Activated CD4-positive, alpha-beta T cell treated with anti-CD3 and anti-CD28 coated beads, Interleukin-2, Interleukin-6, amounts not matched to agents 100 ng/mL and 50 ng/mL, durations not matched to agents 16 hours and 8 hours (primary cell): ENCODE measurements at regions not wholly inside any gene's neighbourhood (a gene's known extent, or its start where the extent isn't known, plus 50 kb on each side); places are given as distances from the start of the nearest gene placed in this dataset.

Source experiments
- DNase-seq: peaks from one replicate; pipeline ENCODE4 v3.0.0-alpha.2; 2020

DNA sequence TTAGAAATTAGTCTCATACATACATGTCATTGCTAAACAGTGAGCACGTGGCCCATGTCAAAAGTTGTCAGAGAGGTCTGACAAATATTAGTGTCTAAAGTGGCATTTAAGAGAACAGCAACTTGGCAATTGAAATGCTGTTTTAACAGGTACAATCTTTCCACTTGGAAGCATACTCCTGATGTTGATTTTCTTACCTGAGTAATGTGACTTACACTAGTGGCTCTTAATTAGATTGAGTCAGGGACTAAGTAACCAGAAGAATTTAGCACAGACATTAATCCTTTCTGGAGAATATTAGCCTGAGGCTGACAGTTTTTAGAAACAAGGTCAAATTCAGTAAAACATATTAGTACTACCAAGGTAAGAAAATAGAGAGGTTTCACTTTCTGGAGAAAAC is 357.0 kb upstream of the ZNF608 start:
- DNase-seq, result no peak

DNA sequence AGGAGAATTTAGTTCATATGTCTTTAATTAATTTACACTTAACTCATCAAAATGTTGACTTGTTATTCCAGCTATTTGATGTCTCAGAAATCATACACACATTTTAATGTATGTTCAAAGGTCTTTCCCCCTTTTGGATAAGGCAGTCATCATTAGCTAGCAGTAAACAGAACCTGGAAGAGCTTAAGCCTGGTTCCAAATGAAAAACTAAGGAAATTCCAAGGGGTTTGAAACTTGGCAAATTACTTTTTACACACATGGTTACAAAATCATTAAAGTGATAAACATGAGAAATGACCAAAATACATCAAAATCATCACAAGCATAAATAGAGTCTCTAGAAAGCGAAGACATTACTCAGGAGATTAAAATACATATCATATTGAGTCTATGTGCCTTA is 359.8 kb upstream of the ZNF608 start:
- DNase-seq, result no peak

DNA sequence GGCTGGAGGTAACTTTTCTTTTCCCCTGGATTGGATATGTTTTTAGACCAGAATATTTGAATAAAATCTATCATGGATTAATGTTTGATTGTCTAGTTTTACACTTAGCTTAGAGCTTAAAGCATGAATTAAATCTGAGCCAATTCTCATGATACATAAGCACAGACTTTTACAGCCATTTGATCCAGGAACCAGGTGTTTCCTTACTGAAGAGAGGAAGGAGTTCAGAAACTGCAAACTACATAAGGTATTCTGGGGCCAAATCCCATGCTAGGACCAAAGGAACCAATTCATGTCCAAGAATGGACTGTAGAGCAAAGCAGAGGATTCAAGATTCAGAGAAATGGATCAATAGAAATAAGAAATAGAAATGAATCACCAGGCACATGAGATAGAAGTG is 360.4 kb upstream of the ZNF608 start:
- DNase-seq, result no peak

DNA sequence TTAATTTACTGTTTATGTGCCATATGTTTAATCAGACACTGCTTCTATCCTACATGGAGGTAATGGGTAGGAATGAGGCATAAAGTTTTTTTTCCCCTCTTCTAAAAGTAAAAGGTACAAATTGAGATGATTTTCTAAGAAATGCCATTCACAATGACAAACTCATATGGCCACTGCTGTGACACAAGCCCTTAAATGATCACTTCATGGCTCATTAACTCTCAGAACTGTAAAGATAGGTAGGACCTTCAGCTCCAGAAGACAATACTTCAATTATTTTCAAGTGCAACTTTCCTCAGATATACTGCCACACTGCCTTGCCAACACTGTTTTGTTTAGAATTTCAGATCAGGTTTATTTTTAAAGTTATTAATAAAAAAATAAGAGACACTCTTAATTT is 362.9 kb upstream of the ZNF608 start:
- DNase-seq, result no peak

DNA sequence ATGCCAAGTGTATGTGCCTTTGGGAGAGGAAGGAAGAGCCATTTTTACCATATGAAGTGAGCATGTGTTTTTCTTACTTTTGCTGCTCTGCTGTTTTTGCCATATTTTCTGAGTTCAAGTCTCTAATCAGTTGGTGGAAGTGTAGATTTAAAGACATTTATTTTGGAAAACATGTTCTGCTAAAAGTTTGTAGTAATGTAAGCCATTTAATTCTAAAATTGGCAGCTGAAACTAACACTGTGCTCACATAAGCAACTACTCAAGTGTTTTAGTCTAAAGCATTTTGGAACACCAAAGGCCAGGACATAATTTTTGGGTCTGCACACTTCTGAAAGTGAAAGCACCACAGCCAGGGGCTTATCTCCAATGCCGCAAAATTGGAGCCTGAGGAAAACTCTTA is 363.4 kb upstream of the ZNF608 start:
- no peak for DNase-seq

DNA sequence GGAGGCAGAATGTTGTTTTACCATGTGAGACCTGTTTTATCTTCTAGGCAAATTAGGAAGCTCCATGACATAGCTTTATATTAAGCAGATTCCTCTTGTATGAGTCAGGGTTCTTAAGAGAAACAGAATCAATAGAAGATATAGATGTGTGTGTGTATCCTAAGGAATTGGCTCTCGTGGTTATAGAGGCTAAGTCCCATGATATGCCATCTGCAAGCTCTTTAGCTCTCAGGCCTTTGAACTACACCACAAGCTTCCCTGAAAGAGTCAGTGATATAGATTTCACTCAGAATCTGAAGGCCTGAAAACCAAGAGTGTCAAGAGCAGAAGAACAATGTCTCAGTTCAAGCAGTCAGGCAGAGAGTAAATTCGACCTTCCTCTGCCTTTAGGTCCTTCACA is 365.8 kb upstream of the ZNF608 start:
- no peak for DNase-seq

DNA sequence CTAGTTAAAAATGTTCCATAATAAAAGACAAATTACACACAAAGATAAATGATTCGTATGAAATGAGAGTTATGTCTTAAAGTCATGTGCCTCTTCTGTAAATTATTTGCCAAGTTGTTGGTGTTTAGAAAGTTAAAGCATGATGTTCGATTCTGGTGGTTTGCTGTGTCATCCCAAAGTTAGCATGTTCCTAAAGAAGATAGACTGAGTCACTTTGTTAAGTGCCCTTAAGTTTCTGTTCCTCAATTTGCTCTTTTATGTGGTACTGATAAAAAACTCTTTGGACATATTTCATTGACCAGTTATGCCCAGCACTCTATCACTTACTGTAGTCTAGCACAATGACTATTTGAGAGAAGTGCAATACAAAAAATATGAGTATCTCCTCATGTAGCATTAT is 366.9 kb upstream of the ZNF608 start:
- DNase-seq, result no peak

DNA sequence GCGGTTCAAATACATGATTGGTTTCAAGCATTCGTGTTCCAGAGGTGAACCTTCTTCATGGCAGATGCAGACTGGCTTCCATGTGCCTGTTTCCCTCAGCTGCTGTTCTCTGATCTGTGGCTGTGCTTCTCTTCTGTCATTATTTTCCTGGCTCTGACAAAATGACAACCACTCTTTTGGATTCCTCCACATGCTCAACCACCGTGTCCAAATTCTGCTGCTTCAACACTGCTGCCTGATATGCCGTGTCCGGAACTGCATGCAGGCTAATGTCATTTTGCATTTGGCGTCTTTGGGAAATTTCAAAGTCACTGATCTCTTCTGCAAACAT is 368.7 kb upstream of the ZNF608 start:
- DNase-seq, result no peak

DNA sequence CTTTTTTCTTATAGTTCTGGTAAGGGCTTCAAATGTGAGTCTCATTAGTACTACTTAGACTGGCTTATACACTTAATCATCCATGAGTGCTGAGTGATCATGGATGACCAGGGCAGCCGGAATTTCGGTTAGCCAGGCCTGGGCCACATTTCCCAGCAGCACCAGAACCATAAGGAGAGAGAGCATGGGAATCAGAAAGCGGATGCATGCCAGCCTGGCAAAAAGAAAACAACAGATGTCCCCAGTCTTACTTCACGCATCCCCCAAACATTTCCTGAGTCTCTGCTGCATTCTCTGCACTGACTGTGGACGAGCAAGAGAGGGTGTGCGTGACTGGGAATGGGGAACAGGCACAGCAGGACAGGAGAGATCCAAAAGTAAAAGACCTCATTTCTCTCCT is 371.1 kb upstream of the ZNF608 start:
- DNase-seq, result no peak

DNA sequence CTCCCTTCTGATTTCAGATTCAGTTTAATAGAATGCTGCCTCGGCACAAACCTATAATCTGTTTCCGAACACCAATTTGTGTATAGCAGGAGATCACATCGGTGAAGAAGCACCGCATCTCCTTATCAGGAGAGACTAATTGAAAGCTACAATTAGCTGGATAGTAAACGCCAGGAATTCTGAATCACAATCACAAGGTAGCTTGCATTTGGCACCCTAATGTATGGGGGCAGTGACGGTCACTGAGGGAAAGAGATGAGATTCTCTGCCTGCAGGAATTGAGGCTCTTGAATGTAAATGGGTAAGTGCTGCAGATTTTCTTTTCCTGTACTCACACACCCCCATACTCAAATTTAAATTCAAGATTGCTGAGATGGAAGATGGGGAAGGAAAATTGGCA is 373.6 kb upstream of the ZNF608 start:
- no peak for DNase-seq

DNA sequence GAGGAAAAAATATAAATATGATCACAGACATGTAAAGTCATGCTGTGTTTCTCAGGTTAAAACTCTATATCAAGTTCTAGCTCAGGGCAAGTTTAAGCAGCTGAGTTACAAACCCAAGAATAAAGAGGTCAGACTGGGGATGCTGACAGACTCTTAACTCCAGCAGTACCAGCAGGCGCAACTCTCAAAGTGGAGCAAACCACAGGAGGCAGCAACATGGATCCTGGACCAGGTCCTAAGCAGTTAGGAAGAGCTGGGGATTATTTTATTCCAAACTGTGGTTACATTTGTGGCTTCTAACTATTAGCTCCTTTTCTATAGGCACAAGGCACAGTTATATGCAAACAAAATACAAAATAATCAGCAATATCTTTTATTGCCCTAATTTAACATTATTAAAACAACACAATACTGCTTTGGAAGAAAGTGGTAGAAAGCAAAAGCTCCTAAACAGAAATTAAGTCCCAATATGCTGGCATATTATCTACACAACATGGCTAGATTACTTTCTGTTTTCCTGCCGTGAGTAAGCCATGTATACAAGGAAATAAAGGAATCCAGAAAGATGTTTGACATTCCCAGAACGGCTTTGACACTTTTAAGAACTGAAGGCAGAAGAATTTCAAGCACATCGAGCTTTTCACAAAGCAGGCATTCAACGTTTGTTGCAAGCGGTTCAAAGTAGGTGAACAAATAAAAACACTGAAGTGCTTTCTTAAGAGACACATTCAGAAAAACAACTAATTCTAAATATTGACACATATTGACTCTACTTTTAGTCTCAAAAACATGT is 378.8 kb upstream of the ZNF608 start:
- no peak for DNase-seq

DNA sequence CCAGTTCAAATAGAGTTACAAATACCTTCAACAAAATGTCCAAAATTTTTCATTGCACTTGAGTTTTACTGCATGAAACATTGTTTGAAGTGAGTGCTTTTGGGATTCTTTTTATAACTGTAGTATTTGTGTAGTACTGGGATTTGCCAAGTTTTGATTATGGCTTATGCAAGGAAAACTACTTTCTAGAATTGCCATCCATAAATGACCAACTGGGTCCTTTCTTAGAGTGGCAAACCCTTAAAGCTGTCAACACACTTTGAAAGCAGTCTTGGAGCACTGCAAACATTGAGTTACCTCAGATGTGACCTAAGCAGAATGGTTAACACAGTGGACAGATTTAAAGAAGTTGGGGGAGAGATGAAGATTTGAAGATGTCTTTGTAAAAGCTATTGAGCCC is 379.6 kb upstream of the ZNF608 start:
- no peak for DNase-seq

DNA sequence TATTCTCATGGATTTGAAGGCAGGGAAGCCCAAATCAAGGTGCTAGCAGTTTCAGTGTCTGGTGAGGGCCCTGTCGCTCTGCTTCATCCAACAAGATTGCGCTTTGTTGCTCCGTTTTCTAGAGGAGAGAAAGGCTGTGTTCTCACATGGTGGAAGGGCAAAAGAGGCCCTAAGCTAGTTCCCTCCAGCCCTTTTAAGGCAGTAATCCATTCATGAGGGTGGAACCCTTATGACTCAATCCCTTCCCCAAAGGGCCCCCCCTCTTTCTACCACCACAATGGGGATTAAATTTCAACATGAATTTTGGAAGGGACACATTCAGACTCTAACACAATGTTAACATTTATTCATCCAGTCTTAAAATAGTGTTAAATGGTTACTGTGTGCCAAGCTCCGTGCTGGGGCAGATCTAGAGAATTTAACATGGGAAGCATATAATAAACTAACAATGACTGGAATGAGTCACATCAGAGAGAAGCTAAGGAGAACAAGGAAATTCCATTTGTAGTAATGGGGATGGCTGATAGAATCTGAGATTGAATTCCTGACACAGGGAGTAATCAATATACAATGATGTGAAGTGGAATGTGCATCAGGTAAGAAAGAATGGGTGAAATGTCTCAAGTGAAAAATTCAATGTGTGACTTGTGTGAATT is 382.8 kb upstream of the ZNF608 start:
- DNase-seq, result no peak

DNA sequence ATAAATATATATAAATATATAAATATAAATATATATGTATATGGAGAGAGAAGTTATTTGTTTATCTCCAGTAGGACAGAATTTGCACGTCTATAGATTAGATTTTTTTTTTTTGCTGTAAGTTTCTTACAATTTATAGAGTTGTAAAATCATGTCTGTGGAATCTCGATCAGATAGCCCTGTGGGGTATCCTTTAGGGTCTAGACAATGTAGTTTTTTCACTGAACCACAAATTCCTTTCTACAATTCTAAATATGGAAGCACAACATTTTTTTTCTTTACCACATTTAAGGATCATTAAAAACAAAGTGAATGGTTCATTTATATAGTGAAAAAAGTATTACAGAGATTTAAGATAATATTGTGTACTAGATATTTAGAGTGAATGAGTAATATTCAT is 384.2 kb upstream of the ZNF608 start:
- no peak for DNase-seq

DNA sequence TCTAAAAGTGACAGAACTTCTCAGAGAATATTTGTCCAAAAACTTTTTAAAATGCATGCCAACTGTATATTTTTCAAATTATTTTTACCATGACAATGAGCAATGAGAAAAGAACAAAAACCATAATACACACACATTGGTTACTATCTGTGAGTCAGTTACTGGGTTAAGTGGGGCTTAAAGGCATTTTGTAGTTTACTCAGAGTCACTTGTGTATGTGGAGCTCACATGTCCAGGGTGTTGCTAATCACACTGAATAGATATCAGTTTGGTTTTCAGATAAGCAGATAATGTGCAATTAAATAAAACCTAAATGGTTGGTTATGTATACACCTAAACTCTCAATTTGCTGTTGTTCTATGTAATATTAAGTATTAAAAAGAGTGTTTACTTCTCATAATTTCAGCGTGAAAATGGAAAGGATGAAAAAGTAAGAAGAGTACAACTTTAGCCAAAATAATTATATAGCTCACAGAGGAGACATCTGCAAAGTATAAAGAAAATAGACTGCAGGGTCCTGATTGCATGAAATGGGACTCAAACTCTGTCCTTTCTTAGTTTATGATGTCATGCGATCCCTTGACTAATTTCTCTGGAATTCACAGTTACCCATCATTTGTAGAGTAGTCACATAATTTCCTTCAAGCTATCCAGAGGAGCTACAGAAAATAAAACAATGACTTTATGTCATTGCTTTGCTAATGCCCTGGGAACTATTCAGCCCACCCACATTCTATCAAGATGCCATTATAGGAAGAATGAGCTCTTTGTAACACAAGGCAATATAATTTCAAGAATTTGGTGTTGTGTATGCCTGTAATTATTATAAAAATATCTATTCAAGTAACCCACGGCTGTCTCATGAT is 388.0 kb upstream of the ZNF608 start:
- no peak for DNase-seq

DNA sequence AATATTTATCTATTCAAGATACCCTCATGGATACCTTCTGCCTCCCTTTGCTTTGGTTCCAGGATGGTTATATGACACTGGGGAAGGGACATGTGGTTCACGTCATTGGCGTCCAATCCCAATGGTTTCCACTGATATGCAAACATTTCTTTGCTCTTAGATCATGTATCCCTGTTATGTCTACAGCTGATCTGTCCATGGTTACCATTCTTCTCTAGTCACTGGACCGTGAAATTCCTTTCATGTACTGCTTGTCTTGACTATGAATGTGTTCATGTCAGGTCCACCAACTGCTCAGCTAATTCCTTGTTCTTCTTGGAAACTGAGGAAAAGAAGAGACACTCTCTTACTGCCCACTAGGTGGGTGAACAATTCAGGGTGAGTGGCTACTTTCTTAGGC is 391.1 kb upstream of the ZNF608 start:
- no peak for DNase-seq

DNA sequence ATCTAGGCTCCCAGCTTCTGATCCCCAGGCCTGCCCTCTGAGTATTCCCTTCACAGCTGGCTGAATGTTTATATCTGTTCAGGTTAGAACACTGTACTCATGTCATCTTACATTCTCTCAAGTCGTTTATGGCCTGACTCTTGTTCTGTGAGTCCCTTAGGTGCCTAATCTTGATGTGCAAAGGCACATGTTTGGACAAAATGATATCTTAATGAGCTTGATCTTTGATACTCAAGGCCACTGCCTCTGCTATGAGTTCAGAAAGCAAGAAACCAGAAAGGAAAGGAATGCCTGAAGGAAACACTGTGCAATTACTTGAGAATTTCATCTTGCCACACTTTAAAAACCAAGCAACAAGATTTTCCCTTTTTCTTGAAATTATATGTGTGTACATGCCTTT is 391.8 kb upstream of the ZNF608 start:
- DNase-seq, result no peak

DNA sequence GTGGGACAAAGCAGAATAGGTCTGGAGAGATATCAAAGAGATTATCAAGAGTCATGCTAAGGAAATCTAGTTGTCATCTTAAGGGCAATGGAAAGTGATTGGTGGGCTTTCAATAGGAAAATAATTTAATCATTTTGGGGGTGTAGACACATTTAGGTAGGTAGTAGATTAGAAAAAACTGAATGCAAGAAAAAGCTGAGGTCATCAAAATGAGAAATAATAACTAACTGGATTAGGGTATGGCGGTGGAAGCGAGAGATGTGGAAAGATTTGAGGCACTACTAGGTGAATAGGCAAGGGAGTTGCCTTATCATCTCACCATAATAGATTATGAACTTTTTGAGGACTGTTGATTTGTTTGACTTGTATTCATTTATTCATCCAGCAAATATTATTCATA is 393.2 kb upstream of the ZNF608 start:
- DNase-seq, result no peak

DNA sequence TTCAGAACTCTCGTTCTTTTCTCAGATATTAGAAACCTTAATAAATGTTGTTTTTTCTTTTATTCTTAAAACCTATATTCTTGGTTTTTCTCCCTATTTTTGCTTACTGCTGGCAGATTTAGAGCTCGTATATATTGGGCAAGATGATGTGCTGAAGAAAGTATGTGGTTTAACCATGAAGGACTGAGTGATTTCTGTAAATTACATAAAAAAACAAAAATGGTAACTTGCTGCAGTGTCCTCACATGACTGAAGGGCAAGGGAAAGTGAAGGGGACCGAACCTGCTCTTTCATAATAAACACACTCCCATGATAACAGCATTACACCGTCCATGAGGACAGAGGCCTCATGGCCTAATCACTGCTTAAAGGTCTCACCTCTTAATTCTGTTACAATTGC is 393.8 kb upstream of the ZNF608 start:
- no peak for DNase-seq

DNA sequence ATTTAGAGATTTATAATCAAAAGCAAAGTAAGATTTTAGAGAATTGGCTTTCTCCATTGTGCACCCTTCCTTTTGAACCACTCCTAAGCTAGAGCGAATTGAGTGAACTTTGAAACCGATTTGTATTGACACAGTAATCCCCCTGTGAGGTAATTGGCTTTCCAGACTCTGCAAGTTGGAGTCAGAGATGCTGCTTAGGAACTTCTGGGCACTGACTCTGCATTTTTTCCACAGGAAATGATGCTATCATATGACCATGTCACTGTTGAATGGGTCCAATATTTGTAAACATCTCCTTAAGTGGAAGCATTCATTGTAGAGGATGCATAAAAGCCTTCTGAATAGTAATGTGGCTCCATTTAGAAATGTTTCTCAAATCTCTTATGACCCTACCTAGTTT is 394.4 kb upstream of the ZNF608 start:
- no peak for DNase-seq

DNA sequence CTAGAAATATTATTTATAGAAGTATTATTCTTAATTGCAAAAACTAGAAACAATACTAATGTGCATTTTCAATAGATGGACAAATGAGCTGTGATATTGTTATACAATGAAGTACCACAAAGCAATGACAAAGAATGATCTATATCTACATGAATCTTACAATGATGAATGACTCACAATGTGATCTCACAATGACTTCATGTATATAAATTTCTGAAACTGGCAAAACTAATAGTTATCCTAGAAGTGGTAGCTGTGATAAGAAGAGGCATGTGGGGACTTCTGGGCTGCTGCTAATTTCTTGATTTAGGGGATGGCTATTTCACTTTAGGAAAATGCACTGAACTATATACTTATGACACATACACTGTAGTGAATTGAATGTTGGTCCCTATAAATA is 396.0 kb upstream of the ZNF608 start:
- DNase-seq, result no peak

DNA sequence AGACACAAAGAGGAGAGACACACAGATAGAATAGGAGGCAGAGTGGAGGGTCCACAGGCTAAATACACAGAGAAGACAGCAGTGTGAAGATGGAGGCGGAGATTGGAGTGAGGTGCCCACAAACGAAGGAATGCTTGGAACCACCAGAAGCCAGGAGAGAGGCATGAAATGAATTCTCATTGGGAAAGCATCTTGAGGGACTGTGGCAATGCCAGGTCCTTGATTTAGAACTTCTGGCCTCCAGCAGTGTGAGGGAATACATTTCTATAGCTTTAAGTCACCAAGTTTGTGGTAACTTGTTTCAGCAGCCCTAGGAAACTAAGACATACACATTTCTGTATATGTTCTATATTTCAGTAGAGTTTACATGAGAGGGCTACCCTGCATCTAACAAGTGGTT is 396.6 kb upstream of the ZNF608 start:
- no peak for DNase-seq

DNA sequence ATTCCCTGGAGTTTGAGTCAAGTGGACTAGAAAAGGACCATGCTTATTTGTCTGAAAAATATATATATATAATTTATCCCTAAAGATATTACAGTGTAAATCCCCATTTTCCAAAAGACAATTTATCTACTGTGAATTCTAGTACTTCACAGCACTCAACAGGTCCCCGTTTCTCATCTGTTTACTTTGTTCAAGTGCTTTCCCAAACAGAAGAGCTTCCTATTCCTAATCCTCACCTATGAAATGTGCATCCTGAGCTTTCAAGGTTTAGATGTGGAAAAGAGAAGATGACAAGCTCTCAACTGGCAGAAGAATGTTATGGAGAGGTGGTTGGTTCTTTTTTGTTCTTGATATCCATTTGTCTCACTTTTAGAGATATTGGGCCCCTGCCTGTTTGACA is 401.6 kb upstream of the ZNF608 start:
- DNase-seq, result no peak

DNA sequence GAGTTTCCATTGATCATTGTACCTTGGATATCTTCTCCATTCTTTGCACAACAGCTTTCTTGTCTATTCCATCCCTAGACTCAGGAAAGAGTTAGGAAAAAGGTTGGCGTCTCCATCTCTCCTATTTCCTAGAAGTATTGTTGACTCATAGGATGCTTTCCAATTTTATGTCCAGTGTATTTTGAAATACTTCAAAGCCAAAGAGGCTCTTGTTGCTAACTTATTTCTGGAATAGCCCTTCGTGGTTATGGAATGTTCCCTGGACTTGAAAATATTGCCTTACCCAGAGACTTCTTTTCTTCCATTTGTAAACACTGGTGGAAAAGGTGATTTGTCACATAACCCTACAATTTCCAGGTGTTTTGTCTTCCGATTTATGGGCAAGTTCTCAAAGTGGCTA is 402.3 kb upstream of the ZNF608 start:
- no peak for DNase-seq
